ENCODE measurements at regions not wholly inside any gene's neighbourhood (a gene's known extent, or its start where the extent isn't known, plus 50 kb on each side); places are given as distances from the start of the nearest gene placed in this dataset.

- no peak for DNase-seq (ENCODE audit: low spot score)
Observed at GRCh38 chr2:226652983-226653765, 146.4 kb downstream of the IRS1 start.

GRCh38 chr2:226652369-226652768 is 147.3 kb downstream of the IRS1 start:
- DNase-seq (ENCODE audit: low spot score): no peak

GRCh38 chr2:226649871-226650660 is 149.6 kb downstream of the IRS1 start:
- peak; percentile 39 for DNase-seq (ENCODE audit: low spot score)

- DNase-seq (ENCODE audit: low spot score): no peak
Observed at GRCh38 chr2:226649201-226649600, 150.4 kb downstream of the IRS1 start.

- DNase-seq (ENCODE audit: low spot score): no peak
Observed at GRCh38 chr2:226647621-226648518, 151.8 kb downstream of the IRS1 start.

- no peak for DNase-seq (ENCODE audit: low spot score)
Observed at GRCh38 chr2:226644399-226644865, 155.2 kb downstream of the IRS1 start.

GRCh38 chr2:226643946-226644282 is 155.7 kb downstream of the IRS1 start:
- DNase-seq (ENCODE audit: low spot score): no peak

GRCh38 chr2:226643030-226643945 is 156.3 kb downstream of the IRS1 start:
- no peak for DNase-seq (ENCODE audit: low spot score)

GRCh38 chr2:226641008-226641407 is 158.6 kb downstream of the IRS1 start:
- DNase-seq (ENCODE audit: low spot score): no peak

GRCh38 chr2:226640501-226640900 is 159.1 kb downstream of the IRS1 start:
- DNase-seq (ENCODE audit: low spot score): no peak

GRCh38 chr2:226639550-226639949 is 160.1 kb downstream of the IRS1 start:
- no peak for DNase-seq (ENCODE audit: low spot score)

GRCh38 chr2:226638576-226638975 is 161.0 kb downstream of the IRS1 start:
- DNase-seq (ENCODE audit: low spot score): no peak

GRCh38 chr2:226637383-226637782 is 162.2 kb downstream of the IRS1 start:
- DNase-seq (ENCODE audit: low spot score): no peak

- DNase-seq (ENCODE audit: low spot score): no peak
Observed at GRCh38 chr2:226636586-226636985, 163.0 kb downstream of the IRS1 start.

GRCh38 chr2:226634943-226635604 is 164.5 kb downstream of the IRS1 start:
- DNase-seq (ENCODE audit: low spot score): no peak

GRCh38 chr2:226631671-226632070 is 167.9 kb downstream of the IRS1 start:
- DNase-seq (ENCODE audit: low spot score): no peak

- no peak for DNase-seq (ENCODE audit: low spot score)
Observed at GRCh38 chr2:226631187-226631586, 168.4 kb downstream of the IRS1 start.

GRCh38 chr2:226625946-226626345 is 173.7 kb downstream of the IRS1 start:
- DNase-seq (ENCODE audit: low spot score): no peak

GRCh38 chr2:226623587-226624368 is 175.8 kb downstream of the IRS1 start:
- no peak for DNase-seq (ENCODE audit: low spot score)

- peak; percentile 23 for DNase-seq (ENCODE audit: low spot score)
Observed at GRCh38 chr2:226622484-226622883, 177.1 kb downstream of the IRS1 start.
